K562 (cell line): ENCODE measurements at regions not wholly inside any gene's neighbourhood (a gene's known extent, or its start where the extent isn't known, plus 50 kb on each side); places are given as distances from the start of the nearest gene placed in this dataset.

ENCODE experiments used
- ATAC-seq: fragments of 200-7000 bp; cut with Tn5 transposase; 3 replicates; pipeline ENCODE4 v1.9.1; 2020; ENCODE audit warnings: moderate library complexity
- BruUV-seq: library from RNA; stranded (reverse); fragments of 400-500 nt; replicated peaks from 2 replicates; lab custom pipeline; 2021; lab: Mats Ljungman, UMichigan
- CTCF ChIA-PET: fragments of 300-600 bp; formaldehyde crosslinking; extraction: SDS; loops from one replicate; lab custom pipeline; 2021; ENCODE audit warnings: low intra/inter-chr PET ratio; lab: Yijun Ruan, JAX
- POLR2A ChIA-PET: fragments of 300-600, 350-650 bp; sonication (Branson Sonifier 250); formaldehyde crosslinking; extraction: SDS; loops from one replicate; lab custom pipeline; 2021; ENCODE audit warnings: antibody characterized with exemption, inconsistent platforms; lab: Yijun Ruan, JAX
- DNase-seq, 4 experiments: peaks; one replicate each; pipeline versions ENCODE4 v3.0.0 to v3.0.0-alpha.2; 2011 to 2018; ENCODE audit warnings: low spot score in 3 of 4, mixed read lengths in 3 of 4; ENCODE audit errors: extremely low read depth in 1 of 4
- FAIRE-seq: peaks from 2 replicates; lab custom pipeline; 2011; peaks lifted over from hg19 to GRCh38; lab: Jason Lieb, UNC
- H2AFZ ChIP-seq: 2 replicates; pipeline ENCODE4 v1.6.0; 2011; ENCODE audit warnings: low read depth, low read length, control low read depth, inconsistent platforms
- H3K27ac ChIP-seq: fragments of 200-600 bp; 3 replicates; pipeline ENCODE4 v1.8.0; 2011; ENCODE audit warnings: low read depth, mild to moderate bottlenecking, control low read depth, inconsistent platforms, low read length, moderate library complexity, mixed read lengths; ENCODE audit errors: extremely low read depth
- H3K27me3 ChIP-seq, 2 experiments: fragments of 300-600 bp in 1 of 2; 2 replicates in 1 of 2; 3 replicates in 1 of 2; pipeline versions ENCODE4 v1.6.0 to v1.8.0; 2011; ENCODE audit warnings: inconsistent platforms in 2 of 2, low read length in 2 of 2, mild to moderate bottlenecking in 1 of 2, mixed read lengths in 1 of 2, moderate library complexity in 1 of 2; ENCODE audit not compliant: control insufficient read depth in 2 of 2, insufficient read depth in 2 of 2
- H3K36me3 ChIP-seq: fragments of 300-600 bp; 3 replicates; pipeline ENCODE4 v1.8.0; 2011; ENCODE audit warnings: mild to moderate bottlenecking, low read length, inconsistent platforms; ENCODE audit not compliant: control insufficient read depth, insufficient read depth
- H3K4me1 ChIP-seq, 2 experiments: fragments of 200-600 bp in 1 of 2; replicated peaks in 1 of 2; 2 replicates in 1 of 2; 3 replicates in 1 of 2; pipeline versions ENCODE4 v1.5.1 to v1.8.0; 2011; ENCODE audit warnings: inconsistent platforms in 2 of 2, low read length in 2 of 2, mild to moderate bottlenecking in 1 of 2, mixed read lengths in 1 of 2, moderate library complexity in 1 of 2; ENCODE audit not compliant: control insufficient read depth in 2 of 2, insufficient read depth in 2 of 2
- H3K4me2 ChIP-seq: 2 replicates; pipeline ENCODE4 v1.6.1; 2011; ENCODE audit warnings: low read length, control low read depth, inconsistent platforms, mixed read lengths; ENCODE audit not compliant: insufficient read depth
- H3K4me3 ChIP-seq: fragments of 200-600 bp; sonication (generic), shearing (Covaris generic); 2 replicates; pipeline ENCODE4 v1.5.1; 2016; ENCODE audit warnings: control low read depth, inconsistent platforms
- H3K79me2 ChIP-seq: fragments of 200-600 bp; 3 replicates; pipeline ENCODE4 v1.8.0; 2011; ENCODE audit warnings: low read length, inconsistent platforms; ENCODE audit not compliant: control insufficient read depth, insufficient read depth
- H3K9ac ChIP-seq, 2 experiments: 2 replicates each; pipeline versions ENCODE4 v1.6.0 to v1.6.1; 2011; ENCODE audit warnings: low read depth in 2 of 2, low read length in 2 of 2, control low read depth in 1 of 2, inconsistent platforms in 1 of 2, mild to moderate bottlenecking in 1 of 2, mixed read lengths in 1 of 2; ENCODE audit not compliant: insufficient read depth in 1 of 2
- H3K9me1 ChIP-seq: one replicate; pipeline ENCODE4 v1.6.0; 2011; ENCODE audit warnings: inconsistent platforms, mild to moderate bottlenecking, low read length, moderate library complexity; ENCODE audit not compliant: control insufficient read depth, insufficient read depth
- H3K9me3 ChIP-seq: replicated peaks from 2 replicates; pipeline ENCODE4 v1.5.1; 2011; ENCODE audit warnings: low read depth, low read length, inconsistent platforms; ENCODE audit not compliant: control insufficient read depth, insufficient read depth
- H4K20me1 ChIP-seq: replicated peaks from 2 replicates; pipeline ENCODE4 v1.6.1; 2011; ENCODE audit warnings: low read length, inconsistent platforms, mixed read lengths; ENCODE audit not compliant: control insufficient read depth, insufficient read depth
- ATF7 ChIP-seq: fragments of 450-650 bp; IDR thresholded peaks from 2 replicates; pipeline ENCODE4 v1.7.1; 2014; ENCODE audit warnings: mild to moderate bottlenecking, moderate library complexity
- DACH1 ChIP-seq: fragments of 450-650 bp; IDR thresholded peaks from 2 replicates; pipeline ENCODE4 v1.6.1; 2018; ENCODE audit not compliant: partially characterized antibody
- HMGN3 ChIP-seq: IDR thresholded peaks from 2 replicates; pipeline ENCODE4 v1.6.1; 2011; ENCODE audit warnings: borderline replicate concordance, low read depth, mild to moderate bottlenecking, mixed read lengths, low read length; ENCODE audit not compliant: insufficient read length; ENCODE audit errors: extremely low read depth
- ILK ChIP-seq: fragments of 450-650 bp; IDR thresholded peaks from 2 replicates; pipeline ENCODE4 v1.6.1; 2016; ENCODE audit warnings: missing genetic modification characterization, low read depth, mild to moderate bottlenecking, missing compliant biosample characterization, moderate library complexity, borderline replicate concordance
- JUNB ChIP-seq: fragments of 450-650 bp; formaldehyde crosslinking; conservative IDR thresholded peaks from 2 replicates; pipeline ENCODE4 v1.4.0; 2020; ENCODE audit warnings: mild to moderate bottlenecking
- JUND ChIP-seq, 2 experiments: IDR thresholded peaks; 2 replicates in 1 of 2; 3 replicates in 1 of 2; pipeline ENCODE4 v1.6.1; 2011; ENCODE audit warnings: borderline replicate concordance in 2 of 2, low read depth in 2 of 2, low read length in 2 of 2, improper control_type of control experiment in 1 of 2, missing biosample characterization in 1 of 2, missing genetic modification characterization in 1 of 2, missing genetic modification reagents in 1 of 2
- MEIS2 ChIP-seq: fragments of 450-650 bp; IDR thresholded peaks from 2 replicates; pipeline ENCODE4 v1.6.1; 2014; ENCODE audit warnings: mild to moderate bottlenecking; ENCODE audit not compliant: partially characterized antibody
- MTA2 ChIP-seq: fragments of 450-650 bp; IDR thresholded peaks from 2 replicates; pipeline ENCODE4 v1.6.1; 2016; ENCODE audit warnings: low read depth
- NR2C1 ChIP-seq, 2 experiments: fragments of 450-650 bp; IDR thresholded peaks; 2 replicates each; pipeline ENCODE4 v1.6.1; 2017; ENCODE audit warnings: mild to moderate bottlenecking in 2 of 2, antibody characterized with exemption in 1 of 2, inconsistent platforms in 1 of 2, missing compliant biosample characterization in 1 of 2, missing genetic modification characterization in 1 of 2
- PURB ChIP-seq: sonication (generic); formaldehyde crosslinking; IDR thresholded peaks from 2 replicates; pipeline ENCODE4 v1.9.0; 2021; ENCODE audit warnings: low read depth, mild to moderate bottlenecking, missing genetic modification reagents
- RBFOX2 ChIP-seq: fragments of 200-400 bp; formaldehyde crosslinking; IDR thresholded peaks from 2 replicates; pipeline ENCODE4 v1.6.1; 2017; ENCODE audit warnings: low read depth, mild to moderate bottlenecking, low read length, moderate library complexity
- STAT6 ChIP-seq: sonication (generic); formaldehyde crosslinking; IDR thresholded peaks from 2 replicates; pipeline ENCODE4 v1.8.1; 2023; ENCODE audit warnings: mild to moderate bottlenecking, missing genetic modification reagents
- TGIF2 ChIP-seq: sonication (generic); formaldehyde crosslinking; IDR thresholded peaks from 2 replicates; pipeline ENCODE4 v1.8.1; 2022; ENCODE audit warnings: mild to moderate bottlenecking, missing genetic modification reagents, moderate library complexity
- ZNF12 ChIP-seq: sonication (generic); formaldehyde crosslinking; IDR thresholded peaks from 2 replicates; pipeline ENCODE4 v1.4.0; 2020; ENCODE audit warnings: mild to moderate bottlenecking, missing genetic modification reagents
- ZNF133 ChIP-seq: fragments of 250-450 bp; sonication (Bioruptor Pico); IDR thresholded peaks from 2 replicates; pipeline ENCODE4 v1.4.0; 2020; ENCODE audit warnings: mild to moderate bottlenecking
- ZNF398 ChIP-seq: fragments of 250-450 bp; sonication (Bioruptor Pico); IDR thresholded peaks from 2 replicates; pipeline ENCODE4 v1.8.0; 2021; ENCODE audit warnings: moderate library complexity, mild to moderate bottlenecking, inconsistent platforms
- ZNF561 ChIP-seq: fragments of 450-650 bp; formaldehyde crosslinking; conservative IDR thresholded peaks from 2 replicates; pipeline ENCODE4 v1.4.0; 2020; ENCODE audit warnings: mild to moderate bottlenecking, moderate library complexity
- WGBS: fragments of 100-300 bp; shearing (Covaris generic); methylation state at CpG from one replicate; pipeline ENCODE4 v1.1.6; 2016; ENCODE audit warnings: low coverage, mixed read lengths; ENCODE audit not compliant: insufficient coverage; ENCODE audit errors: missing lambda C conversion rate; 5-methylcytosine and 5-hydroxymethylcytosine counted together
- in situ Hi-C: fragments of 300-500 bp; cut with MboI; formaldehyde crosslinking; loops from 4 replicates; pipeline ENCODE4 v1.15.0; 2018; ENCODE audit warnings: inconsistent platforms, mixed read lengths
- intact Hi-C: fragments of 100-400 bp; cut with micrococcal nuclease; formaldehyde crosslinking; loops from 2 replicates; pipeline ENCODE4 v1.14.2; 2022
- TF ChIP-seq, protein P1 (sequence below): fragments of 250-450 bp; sonication (Bioruptor Pico); IDR thresholded peaks from 2 replicates; pipeline ENCODE4 v1.4.0; 2020

GRCh38 chr2:150919901-150920300 is 341.8 kb downstream of the RBM43 start:
- no peak overlapping the region for H3K4me3 ChIP-seq
- DNase-seq, result no peak
- no peaks in the 10 kb centered on the region for H3K4me1 ChIP-seq
- BruUV-seq, result no TSS peak
- no peak overlapping the region for H3K4me2 ChIP-seq
- H3K79me2 ChIP-seq, result no peaks in the 10 kb centered on the region
- ChIA-PET CTCF (no interaction called here), POLR2A (no interaction called here)
- H3K9ac ChIP-seq, result no peak overlapping the region
- no peak for FAIRE-seq
- no peaks in the 10 kb centered on the region for H3K9me3 ChIP-seq
- no peaks in the 10 kb centered on the region for H3K36me3 ChIP-seq
- no peak overlapping the region for H2AFZ ChIP-seq
- no peaks in the 10 kb centered on the region for H3K27me3 ChIP-seq
- H3K9me1 ChIP-seq, result no peaks in the 10 kb centered on the region
- intact Hi-C loops, result no loop called here
- in situ Hi-C loops, result no loop called here
- ATAC-seq, result no peak
- no peak overlapping the region for H3K27ac ChIP-seq
- WGBS, result 0% methylated on average over 5 of the region's 5 CpGs
- no peaks in the 10 kb centered on the region for H4K20me1 ChIP-seq
- TF ChIP-seq ATF7, result no peak
- no peak for TF ChIP-seq RBFOX2
- TF ChIP-seq ZNF12 (CRISPR knock-in tag), result no peak
- TF ChIP-seq ZNF561, result no peak
- TF ChIP-seq ILK (tag), result no peak
- no peak for TF ChIP-seq DACH1
- TF ChIP-seq, protein P1, sequence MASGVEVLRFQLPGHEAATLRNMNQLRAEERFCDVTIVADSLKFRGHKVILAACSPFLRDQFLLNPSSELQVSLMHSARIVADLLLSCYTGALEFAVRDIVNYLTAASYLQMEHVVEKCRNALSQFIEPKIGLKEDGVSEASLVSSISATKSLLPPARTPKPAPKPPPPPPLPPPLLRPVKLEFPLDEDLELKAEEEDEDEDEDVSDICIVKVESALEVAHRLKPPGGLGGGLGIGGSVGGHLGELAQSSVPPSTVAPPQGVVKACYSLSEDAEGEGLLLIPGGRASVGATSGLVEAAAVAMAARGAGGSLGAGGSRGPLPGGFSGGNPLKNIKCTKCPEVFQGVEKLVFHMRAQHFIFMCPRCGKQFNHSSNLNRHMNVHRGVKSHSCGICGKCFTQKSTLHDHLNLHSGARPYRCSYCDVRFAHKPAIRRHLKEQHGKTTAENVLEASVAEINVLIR (CRISPR knock-in tag), result no peak
- no peak for TF ChIP-seq STAT6 (CRISPR knock-in tag)
- no peak for TF ChIP-seq HMGN3
- no peak for TF ChIP-seq PURB (CRISPR knock-in tag)
- no peak for TF ChIP-seq JUND (IDR thresholded peaks at IDR 0.05; ENCODE audit: borderline replicate concordance, low read depth, low read length)
- TF ChIP-seq JUND (tag; IDR thresholded peaks at IDR 0.05; ENCODE audit: borderline replicate concordance, low read depth, low read length), result no peak
- TF ChIP-seq ZNF133 (CRISPR knock-in tag), result no peak
- TF ChIP-seq MEIS2, result no peak
- no peak for TF ChIP-seq NR2C1 (IDR thresholded peaks at IDR 0.05)
- no peak for TF ChIP-seq NR2C1 (tag; IDR thresholded peaks at IDR 0.05)
- no peak for TF ChIP-seq TGIF2 (CRISPR knock-in tag)
- TF ChIP-seq JUNB (CRISPR knock-in tag), result no peak
- TF ChIP-seq MTA2, result no peak
- TF ChIP-seq ZNF398 (CRISPR knock-in tag), result no peak
- TF ChIP-seq, all 486 proteins: peak for 0
